ENCODE measurements at regions not wholly inside any gene's neighbourhood (a gene's known extent, or its start where the extent isn't known, plus 50 kb on each side); places are given as distances from the start of the nearest gene placed in this dataset.
"Not testable (repeated sequence)": the region's sequence is repeated elsewhere in the genome, so short reads cannot be mapped to it uniquely, and the experiment has no call there.

DNA sequence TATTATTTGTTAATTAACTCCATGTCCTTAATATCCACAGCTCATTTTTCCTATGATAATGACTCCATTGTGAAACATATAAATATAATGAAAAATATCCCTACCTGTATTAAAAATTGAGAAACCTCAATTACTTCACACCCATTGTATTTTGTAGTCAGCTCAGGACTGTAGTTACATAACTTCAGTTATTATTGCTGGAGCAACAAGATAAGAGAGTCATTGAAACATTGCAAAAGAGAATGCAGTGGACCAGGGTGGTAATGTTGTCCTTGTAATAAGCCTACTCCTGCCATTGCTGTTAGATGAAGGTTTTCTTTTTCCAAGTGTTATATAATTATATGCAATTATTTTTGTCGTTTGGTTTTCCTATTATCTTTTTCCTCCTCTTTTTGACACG lies 184.4 kb downstream of the PRL start:
- DNase-seq: no peak
- in situ Hi-C loops (cut with HindIII; ENCODE audit: low pct_ligation_motif_present, low pct_unique_long_range_greater_than_20kb, low sequenced_read_pairs): no loop called here

DNA sequence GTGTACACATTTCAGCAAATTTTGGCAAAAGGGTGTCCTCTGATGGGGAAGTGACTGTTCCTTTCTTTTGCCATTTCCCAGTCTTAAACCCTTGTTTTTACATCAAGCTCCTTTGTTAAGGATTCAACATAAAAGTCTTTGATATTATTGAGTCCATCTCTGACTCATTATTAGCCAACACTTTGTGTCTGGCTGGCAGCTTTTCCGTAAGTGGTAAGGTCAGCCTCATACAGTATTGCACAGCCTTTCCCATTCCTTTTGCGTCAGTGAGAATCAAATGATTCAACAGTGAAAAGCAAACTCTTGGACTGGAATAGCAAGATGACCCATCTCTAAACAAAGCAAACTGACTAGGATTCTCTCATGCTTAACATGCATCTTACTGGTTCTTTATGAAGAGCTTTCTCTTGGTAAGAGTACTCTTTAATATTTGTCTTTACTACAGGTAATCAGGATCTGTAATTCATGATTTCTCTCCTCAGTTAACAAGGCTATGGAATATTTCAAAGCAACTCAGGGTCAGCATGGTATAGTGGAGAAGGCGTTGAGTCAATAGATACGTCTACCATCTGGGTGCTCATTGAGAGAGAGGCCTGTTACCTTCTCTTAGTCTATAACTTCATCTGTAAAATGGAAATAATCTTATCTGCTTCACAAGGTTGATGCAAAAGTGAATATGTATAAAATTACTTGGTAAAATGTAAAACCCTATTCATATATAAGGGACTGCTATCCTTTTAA lies 183.6 kb downstream of the PRL start:
- DNase-seq: peak; percentile 31
- in situ Hi-C loops (cut with HindIII; ENCODE audit: low pct_ligation_motif_present, low pct_unique_long_range_greater_than_20kb, low sequenced_read_pairs): no loop called here

DNA sequence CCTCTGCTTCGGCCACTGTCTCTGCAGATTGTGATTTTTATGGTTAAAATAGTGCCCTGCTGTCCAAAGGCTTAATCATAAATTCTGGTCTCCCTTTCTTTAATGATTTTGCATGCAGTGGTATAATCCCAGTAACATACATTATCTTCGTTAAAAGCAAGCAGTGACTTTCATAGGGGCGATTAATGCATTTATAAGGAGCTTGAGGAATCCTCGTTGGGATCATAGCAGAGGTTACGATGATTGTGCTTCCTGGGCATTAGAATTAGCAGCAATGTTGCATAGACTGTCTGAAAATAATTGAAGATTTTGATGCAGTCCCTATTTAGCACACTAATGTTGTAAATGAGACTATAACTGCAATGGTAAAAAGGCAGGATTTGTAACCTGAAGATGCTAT lies 181.3 kb downstream of the PRL start:
- in situ Hi-C loops (cut with HindIII; ENCODE audit: low pct_ligation_motif_present, low pct_unique_long_range_greater_than_20kb, low sequenced_read_pairs): no loop called here
- DNase-seq: no peak

DNA sequence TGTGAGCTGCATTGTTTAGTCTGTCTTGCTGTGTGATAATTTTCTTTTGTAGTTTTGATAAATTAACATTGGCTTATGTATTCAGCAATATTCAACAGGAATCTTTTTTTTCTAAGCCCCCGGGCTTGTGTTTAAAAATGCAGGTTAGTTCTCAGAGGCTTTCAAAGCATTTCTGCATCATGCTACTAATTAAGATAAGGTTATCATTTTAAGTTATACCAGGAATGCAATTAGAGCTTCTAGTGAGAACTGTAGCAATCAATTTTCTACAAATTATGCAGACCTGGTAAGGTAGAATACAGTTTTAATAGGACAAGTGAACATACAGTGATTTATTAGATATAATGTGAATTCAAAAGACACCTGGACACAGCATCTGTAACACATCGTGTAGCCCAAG lies 179.2 kb downstream of the PRL start:
- in situ Hi-C loops (cut with HindIII; ENCODE audit: low pct_ligation_motif_present, low pct_unique_long_range_greater_than_20kb, low sequenced_read_pairs): no loop called here
- no peak for DNase-seq

DNA sequence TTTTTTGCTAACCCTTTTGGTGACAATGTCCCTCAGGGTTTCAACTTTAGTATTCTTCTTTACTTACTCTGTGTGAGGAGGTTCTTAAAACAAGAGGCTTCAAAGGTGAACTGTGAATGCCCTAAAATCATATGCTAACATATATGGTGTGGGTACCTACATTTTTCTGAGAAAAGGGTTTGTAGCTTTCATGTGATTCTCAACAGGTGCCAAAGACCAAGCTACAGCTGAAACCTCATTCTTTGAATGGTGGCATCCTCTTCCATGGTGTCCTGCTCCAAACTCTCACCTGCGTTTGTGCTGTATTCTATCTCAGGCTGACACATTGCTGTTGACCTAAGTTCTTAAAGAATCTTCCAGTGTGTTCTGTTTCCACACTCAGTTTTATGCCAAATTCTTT lies 177.3 kb downstream of the PRL start:
- DNase-seq: no peak

DNA sequence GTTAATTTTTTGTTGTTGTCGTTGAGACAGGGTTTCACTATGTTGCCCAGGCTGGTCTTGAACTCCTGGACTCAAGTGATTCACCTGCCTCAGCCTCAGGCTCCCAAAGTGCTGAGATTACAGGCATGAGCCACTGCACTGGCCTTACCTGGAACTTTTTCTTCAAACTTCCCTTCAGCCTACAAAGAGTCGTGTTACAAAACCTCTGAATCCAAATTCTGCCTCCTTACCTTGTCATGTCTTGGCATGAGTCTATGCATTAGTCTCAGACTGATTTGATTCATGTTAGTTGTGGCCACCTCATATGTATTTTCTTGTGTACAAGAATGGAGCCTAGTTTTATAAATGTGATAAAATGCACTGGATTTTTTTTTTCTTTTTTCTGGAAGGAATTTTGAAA lies 172.1 kb downstream of the PRL start:
- no peak for DNase-seq

More for the DNA sequence above, 177.3 kb downstream of the PRL start:
- in situ Hi-C loops (cut with HindIII; ENCODE audit: low pct_ligation_motif_present, low pct_unique_long_range_greater_than_20kb, low sequenced_read_pairs): no loop called here

DNA sequence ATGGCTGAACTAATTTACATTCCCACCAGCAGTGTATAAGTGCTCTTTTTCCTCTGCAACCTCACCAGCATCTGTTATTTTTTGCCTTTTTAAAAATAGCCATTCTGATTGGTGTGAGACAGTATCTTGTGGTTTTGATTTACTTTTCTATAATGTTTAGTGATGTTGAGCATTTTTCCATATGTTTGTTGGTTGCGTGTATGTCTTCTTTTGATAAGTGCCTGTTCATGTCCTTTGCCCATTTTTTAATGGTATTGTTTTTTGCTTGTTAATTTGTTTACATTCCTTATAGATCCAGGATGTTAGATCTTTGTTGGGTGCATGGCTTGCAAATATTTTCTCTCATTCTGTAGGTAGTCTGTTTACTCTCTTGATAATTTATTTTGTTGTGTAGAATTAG lies 169.9 kb downstream of the PRL start:
- no peak for DNase-seq
- in situ Hi-C loops (cut with HindIII; ENCODE audit: low pct_ligation_motif_present, low pct_unique_long_range_greater_than_20kb, low sequenced_read_pairs): no loop called here

More for the DNA sequence above, 172.1 kb downstream of the PRL start:
- in situ Hi-C loops (cut with HindIII; ENCODE audit: low pct_ligation_motif_present, low pct_unique_long_range_greater_than_20kb, low sequenced_read_pairs): no loop called here

DNA sequence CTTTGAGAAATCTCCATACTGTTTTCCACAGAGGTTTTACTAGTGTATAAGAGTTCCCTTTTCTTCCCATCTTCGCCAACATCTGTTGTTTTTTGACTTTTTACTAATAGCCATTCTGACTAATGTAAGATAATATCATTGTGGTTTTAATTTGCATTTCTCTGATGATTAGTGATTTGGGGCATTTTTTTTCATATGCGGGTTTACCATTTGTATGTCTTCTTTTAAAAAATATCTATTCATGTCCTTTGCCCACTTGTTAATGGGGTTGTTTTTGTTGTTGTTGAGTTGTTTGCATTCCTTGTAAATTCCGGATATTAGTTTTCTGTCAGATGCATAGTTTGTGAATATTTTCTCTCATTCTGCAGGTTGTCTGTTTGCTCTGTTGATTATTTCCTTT lies 167.1 kb downstream of the PRL start:
- DNase-seq: no peak
- in situ Hi-C loops (cut with HindIII; ENCODE audit: low pct_ligation_motif_present, low pct_unique_long_range_greater_than_20kb, low sequenced_read_pairs): no loop called here

DNA sequence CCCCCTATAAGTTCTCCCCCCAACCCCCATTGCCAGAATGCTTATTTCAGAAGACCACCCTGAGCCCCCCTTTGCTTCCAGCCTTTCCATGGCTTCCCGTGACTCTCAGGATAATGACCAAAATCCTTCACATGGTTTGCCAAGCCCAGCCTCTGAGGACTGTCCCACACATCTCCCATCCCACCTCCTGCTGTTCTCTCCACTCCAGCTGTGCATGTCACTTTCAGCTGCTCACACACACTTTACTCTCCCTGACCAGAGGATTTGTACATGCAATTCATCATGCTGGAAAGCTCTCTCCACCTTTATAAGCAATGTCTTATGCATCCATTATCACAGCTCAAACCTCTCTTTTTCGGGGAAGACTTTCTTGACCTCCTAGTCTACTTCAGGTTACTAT lies 164.2 kb downstream of the PRL start:
- no peak for DNase-seq
- in situ Hi-C loops (cut with HindIII; ENCODE audit: low pct_ligation_motif_present, low pct_unique_long_range_greater_than_20kb, low sequenced_read_pairs): no loop called here

DNA sequence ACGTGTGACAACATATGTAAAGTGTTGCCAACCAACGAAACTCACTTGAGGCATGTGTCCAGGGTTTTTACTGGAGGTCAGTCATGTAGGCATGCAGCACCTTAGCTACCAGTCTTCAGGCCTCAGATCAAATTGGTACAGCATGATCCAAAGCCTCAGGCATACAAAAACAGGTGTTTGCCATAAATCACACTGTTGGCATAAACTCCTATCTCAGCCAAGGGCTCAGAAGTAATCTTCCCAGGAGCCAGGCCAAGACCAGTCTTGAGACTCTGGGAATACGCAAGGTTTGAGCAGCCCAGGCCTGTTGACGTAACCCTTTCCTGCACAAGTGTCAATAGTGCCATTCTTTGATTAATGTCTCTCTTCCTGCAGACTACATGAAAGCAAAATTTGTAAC lies 163.5 kb downstream of the PRL start:
- no peak for DNase-seq
- in situ Hi-C loops (cut with HindIII; ENCODE audit: low pct_ligation_motif_present, low pct_unique_long_range_greater_than_20kb, low sequenced_read_pairs): no loop called here

DNA sequence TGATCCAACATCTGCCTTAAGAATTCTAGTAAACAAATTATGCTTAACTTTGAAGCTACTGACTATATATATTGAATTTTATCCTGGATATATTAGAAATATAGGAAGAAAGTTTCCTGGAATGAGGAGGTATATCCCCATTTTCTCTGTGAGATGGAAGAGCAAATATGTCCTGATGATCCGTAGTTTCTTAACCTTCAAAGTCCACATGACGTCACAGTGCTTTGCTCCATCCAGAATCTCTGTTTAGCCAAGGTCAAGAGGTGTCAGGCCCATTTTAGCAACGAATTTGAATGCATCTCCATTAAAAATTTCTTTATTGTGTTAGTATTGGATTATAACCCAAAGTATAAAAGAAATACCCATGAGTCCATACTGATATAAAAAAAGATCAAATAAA lies 162.5 kb downstream of the PRL start:
- DNase-seq: no peak
- in situ Hi-C loops (cut with HindIII; ENCODE audit: low pct_ligation_motif_present, low pct_unique_long_range_greater_than_20kb, low sequenced_read_pairs): no loop called here

DNA sequence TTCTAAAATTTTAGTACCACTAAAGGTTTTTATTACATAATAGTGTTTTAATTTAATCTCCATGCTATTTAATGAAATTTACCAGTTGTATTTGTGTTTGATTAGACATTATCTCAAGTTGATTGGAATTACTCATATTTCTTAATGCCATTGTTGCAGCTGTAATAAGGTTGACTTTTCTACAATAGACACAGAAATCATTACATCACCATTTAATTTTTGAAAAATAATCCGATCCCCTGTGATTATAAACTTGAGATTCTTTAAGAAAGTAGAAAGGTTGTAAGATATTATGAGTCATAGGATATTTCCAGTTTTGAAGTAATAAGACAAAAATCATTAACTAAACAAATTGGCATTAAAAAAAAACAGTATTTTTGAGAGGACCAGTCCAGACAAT lies 161.4 kb downstream of the PRL start:
- no peak for DNase-seq
- in situ Hi-C loops (cut with HindIII; ENCODE audit: low pct_ligation_motif_present, low pct_unique_long_range_greater_than_20kb, low sequenced_read_pairs): no loop called here

DNA sequence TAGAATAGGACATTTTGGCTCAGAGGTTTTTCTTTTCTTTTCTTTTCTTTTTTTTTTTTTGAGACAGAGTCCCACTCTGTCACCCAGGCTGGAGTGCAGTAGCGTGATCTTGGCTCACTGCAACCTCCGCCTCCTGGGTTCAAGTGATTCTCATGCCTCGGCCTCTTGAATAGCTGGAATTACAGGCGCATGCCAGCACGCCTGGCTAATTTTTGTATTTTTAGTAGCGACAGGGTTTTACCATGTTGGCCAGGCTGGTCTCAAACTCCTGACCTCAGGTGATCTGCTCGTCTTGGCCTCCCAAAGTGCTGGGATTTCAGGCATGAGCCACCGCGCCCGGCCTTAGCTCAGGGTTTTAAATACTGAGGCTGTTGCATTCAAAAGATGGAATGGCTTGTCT lies 156.1 kb downstream of the PRL start:
- in situ Hi-C loops (cut with HindIII; ENCODE audit: low pct_ligation_motif_present, low pct_unique_long_range_greater_than_20kb, low sequenced_read_pairs); DNase-seq: not testable (repeated sequence)

DNA sequence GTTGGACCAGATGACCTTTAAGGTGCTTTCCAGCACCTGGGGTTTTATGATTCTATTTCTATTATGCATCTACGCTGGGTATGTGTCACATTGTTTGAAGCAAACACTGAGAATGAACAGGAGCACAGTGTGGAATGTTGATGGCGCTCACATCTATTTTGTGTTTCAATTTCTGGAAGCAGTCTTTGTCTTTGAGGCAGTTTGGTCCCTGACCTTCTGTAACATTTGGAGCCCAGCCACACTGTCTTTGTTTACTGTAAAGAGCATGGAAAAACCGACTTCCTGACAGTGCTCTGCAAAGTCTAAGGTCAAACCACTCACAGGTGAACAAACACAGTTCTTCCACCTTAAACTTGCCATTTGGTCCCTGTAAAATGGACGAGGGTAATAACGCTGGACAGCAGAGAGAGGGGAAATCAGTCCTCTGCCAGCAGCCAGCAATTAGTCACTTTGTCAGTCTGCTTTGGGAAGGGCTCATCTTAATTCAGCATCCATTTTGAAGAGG lies 155.5 kb downstream of the PRL start:
- no peak for DNase-seq
- in situ Hi-C loops (cut with HindIII; ENCODE audit: low pct_ligation_motif_present, low pct_unique_long_range_greater_than_20kb, low sequenced_read_pairs): no loop called here

DNA sequence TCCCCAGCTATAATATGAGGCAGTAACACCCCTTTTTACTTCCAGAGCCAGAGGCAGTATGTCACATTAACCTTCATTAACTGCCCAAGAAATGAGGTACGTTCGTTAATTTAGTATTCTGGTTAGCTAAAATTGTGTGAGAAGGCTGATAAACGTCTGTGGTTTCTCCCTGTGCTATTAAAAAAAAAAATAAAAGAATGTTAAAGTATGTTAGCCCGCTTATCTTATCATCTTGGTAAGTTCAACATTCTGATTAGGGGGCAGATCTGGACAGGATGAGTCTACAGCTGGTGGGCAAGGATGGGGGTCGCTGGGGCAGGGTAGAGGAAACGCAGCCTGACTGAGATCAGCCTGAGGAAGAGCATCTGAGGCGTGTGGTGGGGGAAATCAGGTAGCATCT lies 154.0 kb downstream of the PRL start:
- no peak for DNase-seq
- in situ Hi-C loops (cut with HindIII; ENCODE audit: low pct_ligation_motif_present, low pct_unique_long_range_greater_than_20kb, low sequenced_read_pairs): no loop called here

DNA sequence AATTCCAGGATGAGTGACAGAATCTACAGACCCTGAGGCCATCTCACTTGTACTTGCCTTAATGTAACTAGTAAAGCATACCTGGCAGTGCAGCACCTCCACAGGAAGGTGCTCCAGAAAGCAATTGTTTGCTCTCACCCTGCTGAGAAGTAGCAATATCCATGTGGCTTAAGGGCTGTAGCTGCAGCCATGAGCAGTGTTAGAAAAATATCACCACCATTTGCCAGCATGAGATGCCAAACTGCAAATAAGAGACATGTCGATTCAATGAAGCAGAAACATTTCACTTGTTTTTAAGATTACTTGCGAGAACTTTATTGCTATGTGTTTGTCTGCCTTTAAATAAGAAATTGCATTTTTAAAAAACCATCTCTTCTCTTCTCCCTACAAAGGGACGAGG lies 151.5 kb downstream of the PRL start:
- in situ Hi-C loops (cut with HindIII; ENCODE audit: low pct_ligation_motif_present, low pct_unique_long_range_greater_than_20kb, low sequenced_read_pairs): no loop called here
- DNase-seq: no peak

DNA sequence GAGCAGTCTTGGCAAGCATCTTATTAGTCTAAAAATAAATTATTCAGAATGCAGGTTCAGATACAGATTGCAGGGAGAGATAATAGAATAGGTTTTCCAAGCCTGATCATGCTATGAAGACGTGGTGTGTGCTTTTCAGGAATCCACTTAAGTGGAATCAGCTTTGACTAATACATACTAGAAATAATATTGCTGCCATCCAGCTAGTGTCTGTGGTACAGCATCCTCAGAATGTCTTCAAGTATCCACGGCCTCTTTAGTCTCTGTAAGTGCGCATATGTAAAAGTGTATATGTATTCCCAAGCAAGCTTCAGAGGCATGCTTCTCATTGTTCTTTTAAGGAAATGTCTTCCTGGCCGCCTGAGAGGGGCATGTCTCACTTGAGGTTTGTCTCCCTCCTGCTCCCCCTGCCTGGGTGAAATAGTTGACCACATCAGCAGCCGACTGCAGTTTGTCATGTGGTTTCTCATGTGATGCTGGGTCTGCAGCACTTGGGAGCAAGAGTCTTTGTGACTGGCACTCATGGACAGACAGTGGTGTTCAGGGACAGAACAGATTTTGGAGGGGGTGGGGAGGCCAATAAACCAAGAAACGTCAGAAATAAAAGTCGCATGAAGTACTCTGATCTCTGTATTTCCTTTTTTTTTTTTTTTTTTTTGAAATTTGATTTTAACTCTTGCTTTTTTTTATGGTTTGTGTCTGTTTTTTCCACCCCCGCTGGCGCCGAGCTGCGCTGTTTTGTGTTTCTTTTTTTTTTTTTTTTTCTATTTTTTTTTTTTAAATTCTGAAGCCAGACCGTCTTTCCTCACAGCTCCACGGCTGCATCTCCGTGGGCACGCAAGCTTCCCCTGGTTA lies 150.8 kb downstream of the PRL start:
- in situ Hi-C loops (cut with HindIII; ENCODE audit: low pct_ligation_motif_present, low pct_unique_long_range_greater_than_20kb, low sequenced_read_pairs): no loop called here
- peak; percentile 68 for DNase-seq

DNA sequence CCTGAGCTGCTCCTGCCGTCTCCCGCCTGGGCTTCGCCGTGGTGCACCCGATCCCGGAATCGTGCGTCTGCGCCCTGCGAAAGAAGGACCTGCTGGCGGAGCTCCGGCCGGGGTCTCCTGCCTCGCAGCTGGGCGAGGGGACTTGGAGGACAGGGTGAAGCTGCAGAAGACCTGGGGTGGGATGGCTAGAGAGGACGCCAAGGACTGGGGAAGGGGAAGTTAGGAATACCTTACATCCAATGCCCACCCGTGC lies 150.2 kb downstream of the PRL start:
- in situ Hi-C loops (cut with HindIII; ENCODE audit: low pct_ligation_motif_present, low pct_unique_long_range_greater_than_20kb, low sequenced_read_pairs): no loop called here
- peak; percentile 19 for DNase-seq

DNA sequence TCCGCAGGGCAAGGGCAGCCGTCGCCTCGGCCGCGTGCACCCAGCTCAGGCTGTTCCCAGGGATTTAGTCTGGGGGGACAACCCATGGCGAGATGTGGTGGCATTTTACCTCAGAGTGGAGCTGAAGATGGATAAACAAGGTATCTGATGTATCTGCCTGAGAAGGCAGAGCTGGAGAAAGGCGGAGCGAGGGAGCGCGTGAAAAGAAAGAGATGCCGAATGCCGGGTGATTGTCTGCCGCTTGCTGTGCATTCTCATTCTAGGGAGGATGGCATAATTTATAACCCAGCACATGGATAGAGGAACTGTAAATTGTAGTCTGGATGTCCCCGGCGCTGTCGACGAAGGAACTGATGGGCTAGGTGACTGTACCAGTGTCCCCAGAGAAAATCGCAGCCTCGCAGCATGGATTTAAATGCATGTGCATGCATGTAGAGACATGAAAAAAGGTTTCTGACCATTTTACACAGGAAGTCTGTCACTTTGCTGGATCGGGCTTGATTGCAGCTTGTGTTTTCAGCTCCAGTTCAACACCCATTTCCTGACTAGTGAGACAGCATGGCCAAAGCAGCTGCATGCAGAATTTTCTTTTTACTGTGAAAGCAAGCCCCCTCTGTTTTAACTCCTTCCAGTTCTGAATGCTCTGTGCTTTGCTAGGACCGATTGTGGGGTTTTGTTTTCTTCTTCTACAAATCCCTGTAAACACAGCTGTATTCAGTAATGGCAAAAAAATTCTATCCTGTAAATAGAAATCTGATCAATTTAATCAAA lies 149.7 kb downstream of the PRL start:
- DNase-seq: peak; percentile 25
- in situ Hi-C loops (cut with HindIII; ENCODE audit: low pct_ligation_motif_present, low pct_unique_long_range_greater_than_20kb, low sequenced_read_pairs): no loop called here
